Left kidney (tissue), 1 donor: ENCODE measurements at regions not wholly inside any gene's neighbourhood (a gene's known extent, or its start where the extent isn't known, plus 50 kb on each side); places are given as distances from the start of the nearest gene placed in this dataset.
"Not testable (repeated sequence)": the region's sequence is repeated elsewhere in the genome, so short reads cannot be mapped to it uniquely, and the experiment has no call there.

Experiments
- DNase-seq: peaks from one replicate; pipeline ENCODE4 v3.0.0-alpha.2; 2013

DNA sequence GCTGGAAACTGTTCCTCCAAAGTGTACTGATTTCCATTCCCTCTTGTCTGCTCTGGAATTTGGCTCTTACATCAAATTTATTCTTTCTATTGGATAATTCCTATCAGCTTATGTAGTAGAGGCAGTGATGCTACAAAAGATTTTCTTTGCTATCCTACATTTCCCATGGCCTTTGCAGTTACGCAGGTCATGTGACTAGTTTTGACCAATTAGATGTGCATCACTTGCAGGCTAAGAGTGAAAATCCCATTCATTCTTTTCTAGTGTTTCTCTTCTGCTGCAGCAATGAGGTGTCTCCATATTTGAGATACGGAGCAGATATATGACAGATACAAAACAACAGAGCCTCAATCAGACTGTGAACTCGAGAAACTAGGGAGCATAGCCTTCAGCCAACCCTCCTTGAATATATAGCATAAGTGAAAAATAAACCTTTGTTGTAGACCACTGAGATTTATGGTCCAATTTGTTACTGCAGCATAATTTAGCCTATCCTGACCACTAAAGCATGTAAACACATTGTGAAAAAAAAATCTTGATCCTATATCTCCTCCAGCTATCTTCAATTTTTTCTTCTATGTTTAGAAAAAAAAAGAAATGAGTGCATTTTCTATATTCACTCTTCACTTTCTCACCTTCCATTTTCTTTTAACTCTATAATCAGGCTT is 102.0 kb downstream of the HNMT start:
- no peak for DNase-seq

DNA sequence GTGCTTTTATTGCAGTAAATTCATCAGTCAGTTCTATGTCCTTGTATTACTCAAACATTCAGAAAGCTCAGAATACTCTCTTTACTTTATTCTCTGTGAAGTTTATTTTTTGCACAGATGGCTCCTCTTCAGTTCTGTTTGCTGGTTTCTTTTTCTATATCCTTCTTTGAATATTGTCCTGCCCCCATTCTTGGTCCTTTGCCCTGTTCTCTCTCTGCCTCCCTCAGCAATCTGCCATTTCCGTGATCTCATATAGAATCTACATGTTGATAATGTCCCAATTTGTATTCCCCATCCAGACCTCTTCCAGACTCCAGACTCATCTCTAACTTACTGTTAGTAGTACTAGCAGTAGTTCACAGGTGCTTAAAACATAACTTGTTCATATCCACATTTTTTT is 102.6 kb downstream of the HNMT start:
- DNase-seq = no peak

DNA sequence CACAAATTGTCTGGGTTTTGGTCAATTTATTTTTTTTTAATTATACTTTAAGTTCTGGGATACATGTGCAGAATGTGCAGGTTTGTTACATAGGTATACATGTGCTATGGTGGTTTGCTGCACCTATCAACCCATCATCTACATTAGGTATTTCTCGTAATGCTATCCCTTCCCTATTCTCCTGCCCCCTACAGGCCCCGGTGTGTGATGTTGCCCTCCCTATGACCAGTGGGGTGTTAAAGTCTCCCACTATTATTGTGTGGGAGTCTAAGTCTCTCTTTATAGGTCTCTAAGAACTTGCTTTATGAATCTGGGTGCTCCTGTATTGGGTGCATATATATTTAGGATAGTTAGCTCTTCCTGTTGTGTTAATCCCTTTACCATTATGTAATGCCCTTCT is 104.4 kb downstream of the HNMT start:
- not testable (repeated sequence) for DNase-seq

GRCh38 chr2:138071042-138071719 is 106.9 kb downstream of the HNMT start:
- DNase-seq = not testable (repeated sequence)

- no peak for DNase-seq
Observed at GRCh38 chr2:138071720-138072719, 107.7 kb downstream of the HNMT start.

DNA sequence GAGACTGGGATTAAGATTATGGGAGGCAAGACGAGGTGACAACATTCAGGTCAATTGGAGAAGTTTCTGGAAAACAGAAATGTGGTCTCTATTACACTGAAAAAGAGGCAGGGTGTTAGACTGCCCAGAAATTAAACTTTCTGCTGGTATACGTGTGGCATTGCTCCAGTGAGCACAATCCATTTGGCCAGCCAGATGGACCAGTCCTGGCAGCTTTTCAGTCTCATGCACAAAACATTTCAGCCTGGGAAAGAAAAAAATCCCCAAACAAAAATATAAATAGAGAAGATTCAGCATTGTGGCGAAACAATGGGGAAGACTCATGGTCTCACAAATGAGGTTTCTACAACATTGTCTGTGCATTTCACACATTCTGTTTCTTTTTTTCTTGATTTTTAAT is 113.9 kb downstream of the HNMT start:
- no peak for DNase-seq

DNA sequence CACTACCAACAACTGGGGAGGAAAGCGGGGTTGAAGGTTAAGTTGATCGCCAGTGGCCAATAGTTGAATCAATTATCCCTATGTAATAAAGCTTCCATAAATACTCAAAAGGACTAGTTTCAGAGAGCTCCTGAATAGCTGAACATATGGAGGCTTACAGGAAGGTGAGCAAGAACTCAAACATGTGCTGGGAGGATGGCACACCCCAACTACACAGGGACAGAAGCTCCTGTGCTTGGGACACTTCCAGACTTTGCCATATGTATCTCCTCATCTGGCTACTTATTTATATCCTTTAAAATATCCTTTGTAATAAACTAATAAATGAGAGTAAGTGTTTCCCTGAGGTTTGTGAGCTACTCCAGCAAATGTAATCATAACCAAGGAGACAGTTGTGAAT is 115.7 kb downstream of the HNMT start:
- no peak for DNase-seq

- DNase-seq = no peak
Observed at GRCh38 chr2:138081225-138082073, 117.2 kb downstream of the HNMT start.

- DNase-seq = no peak
Observed at GRCh38 chr2:138084206-138084605, 119.9 kb downstream of the HNMT start.

DNA sequence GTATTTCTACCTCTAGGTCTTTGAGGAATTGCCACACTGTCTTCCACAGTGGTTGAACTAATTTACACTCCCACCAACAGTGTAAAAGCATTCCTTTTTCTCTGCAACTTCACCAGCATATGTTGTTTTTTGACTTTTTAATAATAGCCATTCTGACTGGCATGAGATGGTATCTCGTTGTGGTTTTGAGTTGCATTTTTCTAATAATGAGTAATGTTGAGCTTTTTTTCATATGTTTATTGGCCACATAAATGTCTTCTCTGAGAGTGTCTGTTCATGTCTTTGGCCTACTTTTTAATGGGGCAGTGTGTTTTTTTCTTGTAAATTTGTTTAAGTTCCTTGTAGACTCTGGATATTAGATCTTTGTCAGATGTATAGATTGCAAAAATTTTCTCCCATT is 121.2 kb downstream of the HNMT start:
- not testable (repeated sequence) for DNase-seq

- no peak for DNase-seq
Observed at GRCh38 chr2:138086576-138086975, 122.3 kb downstream of the HNMT start.

DNA sequence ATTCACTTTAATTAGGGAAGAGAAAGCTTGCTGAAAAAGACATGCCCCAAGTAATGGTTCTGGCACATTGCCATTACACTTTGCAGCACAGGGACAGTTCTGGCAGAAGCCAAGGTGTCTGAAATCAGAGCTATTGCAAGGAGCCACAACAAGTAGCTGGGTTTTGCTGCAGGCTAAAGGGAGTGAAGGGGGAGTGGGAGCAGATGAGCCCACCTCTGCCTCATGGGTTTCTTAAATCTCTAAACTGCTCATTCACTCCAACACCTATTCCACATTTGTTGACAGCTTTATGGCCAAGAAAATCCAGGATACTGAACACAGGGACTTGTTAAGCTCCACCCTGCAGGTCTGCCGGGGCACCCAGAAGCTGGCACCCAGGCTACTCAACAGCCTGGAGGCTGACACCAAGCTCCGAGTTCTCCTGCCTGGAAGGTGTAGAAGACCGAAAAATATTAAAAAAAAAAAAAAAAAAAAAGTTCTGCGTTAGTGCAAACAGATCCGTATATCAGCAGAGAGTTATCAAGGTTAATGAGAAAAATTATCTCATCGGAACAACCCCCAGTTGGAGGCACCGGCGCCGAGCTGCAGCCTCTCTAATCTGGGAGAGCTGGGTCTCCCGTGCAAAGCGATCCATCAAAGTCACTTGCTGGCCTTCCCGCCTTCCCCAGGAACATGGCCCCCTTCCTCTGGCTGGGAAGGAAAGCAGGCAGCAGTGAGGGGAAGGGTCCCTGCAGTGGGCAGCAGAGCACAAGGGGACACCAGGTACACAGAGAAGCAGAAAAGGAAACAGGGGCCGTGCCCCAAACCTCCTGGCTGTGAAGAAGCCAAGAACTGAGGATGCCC is 123.7 kb downstream of the HNMT start:
- DNase-seq = peak; percentile 13

GRCh38 chr2:138090330-138090729 is 126.1 kb downstream of the HNMT start:
- peak; percentile 14 for DNase-seq

DNA sequence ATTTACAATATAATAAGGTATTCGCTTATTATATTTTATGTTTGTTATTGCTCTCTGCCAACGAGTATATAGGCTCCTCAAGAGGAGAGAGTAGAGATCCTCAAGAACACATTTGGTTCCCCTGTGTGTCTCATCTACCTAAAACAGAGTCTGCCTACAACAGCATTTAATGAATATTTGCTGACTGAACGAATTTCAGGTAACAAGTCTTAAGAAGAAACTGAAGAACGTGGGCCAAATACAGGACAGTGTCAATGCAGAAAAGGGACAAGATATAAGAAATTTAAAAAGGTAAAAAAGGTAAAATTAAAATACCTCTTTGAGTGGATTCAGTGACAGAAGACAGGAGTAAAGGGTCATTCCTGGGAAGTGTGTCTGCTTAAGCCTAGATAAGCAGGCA is 129.2 kb downstream of the HNMT start:
- DNase-seq = no peak

DNA sequence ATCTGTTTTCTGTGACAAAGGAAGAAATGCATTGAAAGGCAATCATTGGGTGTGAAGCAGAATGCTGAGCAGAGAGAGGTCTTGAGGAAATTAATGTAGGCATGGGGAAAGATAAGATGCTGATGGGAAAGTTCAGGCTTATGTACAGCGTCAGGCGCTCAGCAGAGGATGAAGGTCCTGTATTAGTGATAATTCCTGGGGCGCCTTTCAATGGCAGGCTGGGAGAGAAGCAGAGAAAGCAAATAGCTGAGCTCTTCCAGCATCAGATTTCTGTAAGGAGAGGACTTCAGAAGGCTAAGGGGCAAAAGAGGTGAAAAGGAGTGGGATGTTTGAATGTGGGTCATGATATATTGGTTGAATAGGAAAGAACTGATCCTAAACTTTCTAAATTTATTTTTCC is 129.8 kb downstream of the HNMT start:
- no peak for DNase-seq

DNA sequence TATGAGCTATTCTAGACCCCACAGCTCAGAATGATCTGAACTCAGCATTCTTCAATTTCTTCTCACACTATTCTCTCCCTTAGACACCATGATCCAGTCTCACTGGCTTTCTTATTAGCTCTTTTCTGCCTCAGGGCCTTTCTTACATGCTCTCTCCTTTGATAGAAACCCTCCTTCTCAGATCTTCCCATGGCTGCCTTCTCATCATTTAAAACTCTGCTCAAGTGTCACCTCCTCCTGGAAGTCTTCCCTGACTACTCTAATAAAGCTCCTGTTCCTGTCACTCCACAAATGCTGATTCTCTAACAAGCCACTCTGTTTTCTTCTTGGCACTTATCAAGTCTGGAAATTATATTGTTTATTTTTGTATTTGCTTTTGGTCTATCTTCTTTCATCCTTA is 131.1 kb downstream of the HNMT start:
- DNase-seq = no peak

- DNase-seq = not testable (repeated sequence)
Observed at GRCh38 chr2:138099288-138099687, 135.0 kb downstream of the HNMT start.

- DNase-seq = no peak
Observed at GRCh38 chr2:138101718-138102117, 137.4 kb downstream of the HNMT start.

GRCh38 chr2:138102664-138103063 is 138.4 kb downstream of the HNMT start:
- no peak for DNase-seq

- no peak for DNase-seq
Observed at GRCh38 chr2:138103156-138103555, 138.9 kb downstream of the HNMT start.

DNA sequence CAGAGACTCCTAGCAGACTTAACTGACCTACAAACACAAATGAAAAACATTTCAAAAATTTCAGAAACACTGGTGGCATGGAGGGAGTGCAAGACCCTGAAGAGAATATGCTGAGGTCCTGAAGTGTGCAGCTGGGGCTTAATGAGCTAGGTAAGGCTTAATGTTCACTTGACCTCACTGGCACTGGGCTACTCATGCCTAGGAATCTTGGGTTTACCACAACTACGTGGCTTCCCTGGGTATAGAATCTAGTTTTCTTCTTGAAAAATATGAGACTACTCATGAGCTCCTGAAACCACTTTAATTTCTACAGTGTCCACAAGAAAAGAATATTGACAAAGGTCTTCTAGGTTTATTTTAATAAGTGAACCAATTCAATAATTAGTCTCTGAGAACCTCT is 139.8 kb downstream of the HNMT start:
- no peak for DNase-seq
